IMR-90 (cell line): ENCODE measurements at regions not wholly inside any gene's neighbourhood (a gene's known extent, or its start where the extent isn't known, plus 50 kb on each side); places are given as distances from the start of the nearest gene placed in this dataset.

Experiments
- ATAC-seq: fragments of 200-7000 bp; cut with Tn5 transposase; 2 replicates; pipeline ENCODE4 v1.9.1; 2020; ENCODE audit warnings: low read depth, mild to moderate bottlenecking, moderate library complexity
- BruUV-seq: library from RNA; stranded (reverse); fragments of 400-500 nt; replicated peaks from 2 replicates; lab custom pipeline; 2021; lab: Mats Ljungman, UMichigan
- CTCF ChIA-PET: fragments of 300-600 bp; formaldehyde crosslinking; extraction: SDS; loops from one replicate; lab custom pipeline; 2021; ENCODE audit warnings: antibody characterized with exemption; lab: Yijun Ruan, JAX
- POLR2A ChIA-PET: fragments of 300-600 bp; sonication (Branson Sonifier 250); formaldehyde crosslinking; loops from one replicate; lab custom pipeline; 2022; ENCODE audit warnings: antibody characterized with exemption; ENCODE audit not compliant: unreplicated experiment; lab: Charles Lee
- DNase-seq: peaks from one replicate; pipeline ENCODE4 v3.0.0; 2013
- H2AFZ ChIP-seq: replicated peaks from 2 replicates; pipeline ENCODE3; 2013; ENCODE audit warnings: low read length, mild to moderate bottlenecking; ENCODE audit not compliant: poor library complexity
- H2AK5ac ChIP-seq: 2 replicates; pipeline ENCODE4 v1.6.1; 2013; ENCODE audit warnings: low read depth, low read length, inconsistent platforms
- H2AK9ac ChIP-seq: replicated peaks from 2 replicates; pipeline ENCODE3; 2013; ENCODE audit warnings: mild to moderate bottlenecking, low read depth, low read length, moderate library complexity; ENCODE audit not compliant: poor library complexity
- H2BK120ac ChIP-seq: 2 replicates; pipeline ENCODE4 v1.6.1; 2013; ENCODE audit warnings: low read depth, low read length, inconsistent platforms
- H2BK15ac ChIP-seq: 3 replicates; pipeline ENCODE4 v1.6.1; 2013; ENCODE audit warnings: low read depth, low read length, inconsistent platforms
- H2BK20ac ChIP-seq: 2 replicates; pipeline ENCODE4 v1.6.1; 2013; ENCODE audit warnings: low read depth, mild to moderate bottlenecking, inconsistent platforms, low read length, moderate library complexity
- H2BK5ac ChIP-seq: 2 replicates; pipeline ENCODE4 v1.6.1; 2013; ENCODE audit warnings: mild to moderate bottlenecking, low read depth, low read length, inconsistent platforms; ENCODE audit not compliant: poor library complexity, severe bottlenecking
- H3K14ac ChIP-seq: replicated peaks from 2 replicates; pipeline ENCODE4 v1.6.1; 2013; ENCODE audit warnings: low read depth, low read length, inconsistent platforms
- H3K18ac ChIP-seq: 2 replicates; pipeline ENCODE4 v1.6.1; 2013; ENCODE audit warnings: low read depth, low read length, control low read depth
- H3K23ac ChIP-seq: 2 replicates; pipeline ENCODE4 v1.6.1; 2013; ENCODE audit warnings: low read depth, low read length, inconsistent platforms
- H3K27ac ChIP-seq: 2 replicates; pipeline ENCODE4 v1.5.1; 2013; ENCODE audit warnings: mild to moderate bottlenecking, control low read depth, low read length; ENCODE audit not compliant: insufficient read depth
- H3K27me3 ChIP-seq: 2 replicates; pipeline ENCODE4 v1.6.1; 2013; ENCODE audit warnings: low read length; ENCODE audit not compliant: control insufficient read depth, insufficient read depth
- H3K36me3 ChIP-seq: 2 replicates; pipeline ENCODE4 v1.6.1; 2013; ENCODE audit warnings: low read length, mixed read lengths; ENCODE audit not compliant: control insufficient read depth, insufficient read depth
- H3K4ac ChIP-seq: 2 replicates; pipeline ENCODE4 v1.6.1; 2013; ENCODE audit warnings: low read depth, low read length, inconsistent platforms
- H3K4me1 ChIP-seq: 2 replicates; pipeline ENCODE4 v1.6.1; 2013; ENCODE audit warnings: low read length, mixed read lengths; ENCODE audit not compliant: control insufficient read depth, insufficient read depth
- H3K4me2 ChIP-seq: 2 replicates; pipeline ENCODE4 v1.6.1; 2013; ENCODE audit warnings: low read depth, mild to moderate bottlenecking, control low read depth, low read length, moderate library complexity
- H3K4me3 ChIP-seq: 2 replicates; pipeline ENCODE4 v1.5.1; 2013; ENCODE audit warnings: low read depth, mild to moderate bottlenecking, control low read depth, low read length, moderate library complexity; ENCODE audit not compliant: insufficient read depth
- H3K56ac ChIP-seq: 2 replicates; pipeline ENCODE4 v1.6.1; 2013; ENCODE audit warnings: low read length, inconsistent platforms; ENCODE audit not compliant: insufficient read depth; ENCODE audit errors: extremely low read depth
- H3K79me1 ChIP-seq, 2 experiments: 2 replicates each; pipeline ENCODE4 v1.6.1; 2013; ENCODE audit warnings: low read length in 2 of 2, inconsistent platforms in 1 of 2, low read depth in 1 of 2
- H3K9ac ChIP-seq: 2 replicates; pipeline ENCODE4 v1.6.1; 2013; ENCODE audit warnings: low read depth, low read length, control low read depth
- H3K9me1 ChIP-seq: 2 replicates; pipeline ENCODE4 v1.6.1; 2013; ENCODE audit warnings: low read length, inconsistent platforms; ENCODE audit not compliant: insufficient read depth
- H3K9me3 ChIP-seq: 2 replicates; pipeline ENCODE4 v1.6.1; 2013; ENCODE audit warnings: low read length; ENCODE audit not compliant: control insufficient read depth, insufficient read depth
- H4K20me1 ChIP-seq: 2 replicates; pipeline ENCODE4 v1.6.1; 2013; ENCODE audit warnings: low read length, inconsistent platforms; ENCODE audit not compliant: insufficient read depth
- H4K5ac ChIP-seq: 2 replicates; pipeline ENCODE4 v1.6.1; 2013; ENCODE audit warnings: mild to moderate bottlenecking, low read depth, low read length, control low read depth
- H4K8ac ChIP-seq, 2 experiments: 2 replicates each; pipeline ENCODE4 v1.6.1; 2013; ENCODE audit warnings: low read depth in 2 of 2, low read length in 2 of 2, control low read depth in 1 of 2, inconsistent platforms in 1 of 2
- H4K91ac ChIP-seq: 2 replicates; pipeline ENCODE4 v1.6.1; 2013; ENCODE audit warnings: low read depth, low read length, inconsistent platforms; ENCODE audit not compliant: insufficient read depth
- BHLHE40 ChIP-seq: fragments of 150-350 bp; IDR thresholded peaks from 2 replicates; pipeline ENCODE4 v1.6.1; 2016; ENCODE audit warnings: mild to moderate bottlenecking, low read depth, low read length
- CEBPB ChIP-seq: IDR thresholded peaks from 2 replicates; pipeline ENCODE4 v1.6.1; 2012; ENCODE audit warnings: low read depth, low read length, improper control_type of control experiment
- CHD1 ChIP-seq: IDR thresholded peaks from 2 replicates; pipeline ENCODE4 v1.6.1; 2012; ENCODE audit warnings: low read depth, low read length, improper control_type of control experiment
- FOS ChIP-seq: fragments of 150-350 bp; IDR thresholded peaks from 2 replicates; pipeline ENCODE4 v1.6.1; 2016; ENCODE audit warnings: low read depth, low read length
- MAFK ChIP-seq: IDR thresholded peaks from 2 replicates; pipeline ENCODE4 v1.6.1; 2012; ENCODE audit warnings: low read depth, low read length, improper control_type of control experiment
- MAZ ChIP-seq: IDR thresholded peaks from 2 replicates; pipeline ENCODE4 v1.6.1; 2012; ENCODE audit warnings: low read depth, mild to moderate bottlenecking, low read length, improper control_type of control experiment, moderate library complexity, borderline replicate concordance
- MXI1 ChIP-seq: IDR thresholded peaks from 2 replicates; pipeline ENCODE4 v1.6.1; 2012; ENCODE audit warnings: low read depth, mild to moderate bottlenecking, low read length, moderate library complexity, borderline replicate concordance
- NFE2L2 ChIP-seq: fragments of 150-350 bp; IDR thresholded peaks from 2 replicates; pipeline ENCODE4 v1.6.1; 2016; ENCODE audit warnings: low read depth, mild to moderate bottlenecking, low read length
- POLR2A ChIP-seq: IDR thresholded peaks from 2 replicates; pipeline ENCODE4 v1.6.1; 2012; ENCODE audit warnings: mild to moderate bottlenecking, low read depth, low read length
- RAD21 ChIP-seq: IDR thresholded peaks from 2 replicates; pipeline ENCODE4 v1.6.1; 2012; ENCODE audit warnings: low read length, improper control_type of control experiment
- RCOR1 ChIP-seq: IDR thresholded peaks from 2 replicates; pipeline ENCODE4 v1.6.1; 2012; ENCODE audit warnings: mild to moderate bottlenecking, low read length, improper control_type of control experiment; ENCODE audit not compliant: insufficient replicate concordance
- RFX5 ChIP-seq: IDR thresholded peaks from 2 replicates; pipeline ENCODE4 v1.8.0; 2012; ENCODE audit warnings: low read depth, mild to moderate bottlenecking, low read length, moderate library complexity
- SMC3 ChIP-seq: fragments of 150-350 bp; IDR thresholded peaks from 2 replicates; pipeline ENCODE4 v1.6.1; 2016; ENCODE audit warnings: low read depth, mild to moderate bottlenecking, antibody characterized with exemption, low read length, moderate library complexity
- WGBS, 2 experiments: methylation state at CpG; one replicate each; pipeline versions ENCODE4 v1.1.5 to v1.1.7; 2013; ENCODE audit warnings: missing lambda C conversion rate in 2 of 2; ENCODE audit not compliant: insufficient read length in 1 of 2; ENCODE audit errors: extremely low coverage in 2 of 2; 5-methylcytosine and 5-hydroxymethylcytosine counted together
- dilution Hi-C: fragments of 300-500 bp; cut with HindIII; formaldehyde crosslinking; loops from one replicate; pipeline ENCODE4 v1.14.3; 2018; ENCODE audit warnings: low sequenced_read_pairs; ENCODE audit not compliant: unreplicated experiment
- in situ Hi-C: fragments of 300-500 bp; cut with MboI; formaldehyde crosslinking; loops from 3 replicates; pipeline ENCODE4 v1.14.3; 2019; ENCODE audit warnings: low sequenced_read_pairs, inconsistent platforms, mixed read lengths
- intact Hi-C: fragments of 100-400 bp; cut with micrococcal nuclease; formaldehyde crosslinking; loops from 2 replicates; pipeline ENCODE4 v1.10.0; 2022
- TF ChIP-seq, protein P1 (sequence below): fragments of 150-350 bp; IDR thresholded peaks from 2 replicates; pipeline ENCODE4 v1.6.1; 2017; ENCODE audit warnings: mild to moderate bottlenecking, antibody characterized with exemption, low read length, low read depth
- TF ChIP-seq, protein P2 (sequence below): fragments of 150-350 bp; IDR thresholded peaks from 2 replicates; pipeline ENCODE4 v1.6.1; 2016; ENCODE audit warnings: low read depth, mild to moderate bottlenecking, low read length, moderate library complexity, borderline replicate concordance
- TF ChIP-seq, protein P3 (sequence below): conservative IDR thresholded peaks from 2 replicates; pipeline ENCODE4 v1.5.1; 2012; ENCODE audit warnings: mild to moderate bottlenecking, low read depth, low read length, improper control_type of control experiment

DNA sequence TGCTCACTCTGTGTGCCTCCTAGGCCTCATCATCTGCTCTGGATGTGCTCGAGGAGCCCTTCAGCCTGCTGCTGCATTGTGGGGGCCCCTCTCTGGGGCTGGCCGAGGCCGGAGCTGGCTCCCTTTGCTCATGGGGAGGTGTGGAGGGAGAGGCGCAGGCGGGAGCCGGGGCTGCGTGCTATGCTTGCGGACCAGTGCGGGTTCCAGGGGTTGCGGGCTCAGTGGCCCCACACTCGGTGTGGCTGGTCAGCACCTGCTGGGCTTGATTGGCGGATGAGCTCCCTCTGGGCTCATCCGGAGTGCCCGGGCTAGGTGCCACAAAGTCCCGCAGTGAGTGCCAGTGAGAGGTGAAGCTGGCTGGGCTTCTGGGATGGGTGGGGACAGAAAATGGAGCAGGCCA is 264.2 kb downstream of the SI start:
- BruUV-seq = no TSS peak
- Histone ChIP-seq H2BK20ac (no peak overlapping the region), H3K4me3 (no peak overlapping the region), H2BK120ac (no peak overlapping the region), H3K18ac (no peak overlapping the region), H4K5ac (no peak overlapping the region), H2BK15ac (no peak overlapping the region), H3K9ac (no peak overlapping the region), H2AK5ac (no peak overlapping the region), H3K4me1 (no peaks in the 10 kb centered on the region), H3K4me2 (no peak overlapping the region), H4K8ac (no peak overlapping the region), H3K14ac (no peak overlapping the region), H3K4ac (no peak overlapping the region), H2AFZ (no peak overlapping the region), H3K9me3 (peaks cover 14% of the 10 kb centered on the region; the same call in 1 of the 2 replicates), H4K20me1 (no peaks in the 10 kb centered on the region), H3K23ac (no peak overlapping the region), H2BK5ac (no peak overlapping the region), H3K27ac (no peak overlapping the region), H3K9me1 (no peaks in the 10 kb centered on the region), H3K56ac (no peak overlapping the region), H2AK9ac (no peak overlapping the region), H3K27me3 (no peaks in the 10 kb centered on the region), H4K91ac (no peak overlapping the region), H3K36me3 (no peaks in the 10 kb centered on the region), H3K79me1 (no peaks in the 10 kb centered on the region)
- intact Hi-C loops (no loop called here), dilution Hi-C loops (no loop called here), in situ Hi-C loops (no loop called here)
- DNase-seq = no peak
- ATAC-seq = no peak
- WGBS, 2 experiments = no CpG with 5 or more reads among the region's 15 CpGs
- POLR2A ChIA-PET = no interaction called here
- TF ChIP-seq MAZ (no peak), BHLHE40 (no peak), RFX5 (no peak), MXI1 (no peak), RCOR1 (no peak), CEBPB (no peak), NFE2L2 (no peak), RAD21 (no peak), POLR2A (no peak), CHD1 (no peak), MAFK (no peak), SMC3 (no peak), FOS (no peak)
- TF ChIP-seq, protein P1, sequence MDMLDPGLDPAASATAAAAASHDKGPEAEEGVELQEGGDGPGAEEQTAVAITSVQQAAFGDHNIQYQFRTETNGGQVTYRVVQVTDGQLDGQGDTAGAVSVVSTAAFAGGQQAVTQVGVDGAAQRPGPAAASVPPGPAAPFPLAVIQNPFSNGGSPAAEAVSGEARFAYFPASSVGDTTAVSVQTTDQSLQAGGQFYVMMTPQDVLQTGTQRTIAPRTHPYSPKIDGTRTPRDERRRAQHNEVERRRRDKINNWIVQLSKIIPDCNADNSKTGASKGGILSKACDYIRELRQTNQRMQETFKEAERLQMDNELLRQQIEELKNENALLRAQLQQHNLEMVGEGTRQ = no peak
- TF ChIP-seq, protein P2, sequence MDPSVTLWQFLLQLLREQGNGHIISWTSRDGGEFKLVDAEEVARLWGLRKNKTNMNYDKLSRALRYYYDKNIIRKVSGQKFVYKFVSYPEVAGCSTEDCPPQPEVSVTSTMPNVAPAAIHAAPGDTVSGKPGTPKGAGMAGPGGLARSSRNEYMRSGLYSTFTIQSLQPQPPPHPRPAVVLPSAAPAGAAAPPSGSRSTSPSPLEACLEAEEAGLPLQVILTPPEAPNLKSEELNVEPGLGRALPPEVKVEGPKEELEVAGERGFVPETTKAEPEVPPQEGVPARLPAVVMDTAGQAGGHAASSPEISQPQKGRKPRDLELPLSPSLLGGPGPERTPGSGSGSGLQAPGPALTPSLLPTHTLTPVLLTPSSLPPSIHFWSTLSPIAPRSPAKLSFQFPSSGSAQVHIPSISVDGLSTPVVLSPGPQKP = no peak
- TF ChIP-seq, protein P3, sequence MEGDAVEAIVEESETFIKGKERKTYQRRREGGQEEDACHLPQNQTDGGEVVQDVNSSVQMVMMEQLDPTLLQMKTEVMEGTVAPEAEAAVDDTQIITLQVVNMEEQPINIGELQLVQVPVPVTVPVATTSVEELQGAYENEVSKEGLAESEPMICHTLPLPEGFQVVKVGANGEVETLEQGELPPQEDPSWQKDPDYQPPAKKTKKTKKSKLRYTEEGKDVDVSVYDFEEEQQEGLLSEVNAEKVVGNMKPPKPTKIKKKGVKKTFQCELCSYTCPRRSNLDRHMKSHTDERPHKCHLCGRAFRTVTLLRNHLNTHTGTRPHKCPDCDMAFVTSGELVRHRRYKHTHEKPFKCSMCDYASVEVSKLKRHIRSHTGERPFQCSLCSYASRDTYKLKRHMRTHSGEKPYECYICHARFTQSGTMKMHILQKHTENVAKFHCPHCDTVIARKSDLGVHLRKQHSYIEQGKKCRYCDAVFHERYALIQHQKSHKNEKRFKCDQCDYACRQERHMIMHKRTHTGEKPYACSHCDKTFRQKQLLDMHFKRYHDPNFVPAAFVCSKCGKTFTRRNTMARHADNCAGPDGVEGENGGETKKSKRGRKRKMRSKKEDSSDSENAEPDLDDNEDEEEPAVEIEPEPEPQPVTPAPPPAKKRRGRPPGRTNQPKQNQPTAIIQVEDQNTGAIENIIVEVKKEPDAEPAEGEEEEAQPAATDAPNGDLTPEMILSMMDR = no peak
- CTCF ChIA-PET = no interaction called here
